ENCODE measurements at regions not wholly inside any gene's neighbourhood (a gene's known extent, or its start where the extent isn't known, plus 50 kb on each side); places are given as distances from the start of the nearest gene placed in this dataset.

DNA sequence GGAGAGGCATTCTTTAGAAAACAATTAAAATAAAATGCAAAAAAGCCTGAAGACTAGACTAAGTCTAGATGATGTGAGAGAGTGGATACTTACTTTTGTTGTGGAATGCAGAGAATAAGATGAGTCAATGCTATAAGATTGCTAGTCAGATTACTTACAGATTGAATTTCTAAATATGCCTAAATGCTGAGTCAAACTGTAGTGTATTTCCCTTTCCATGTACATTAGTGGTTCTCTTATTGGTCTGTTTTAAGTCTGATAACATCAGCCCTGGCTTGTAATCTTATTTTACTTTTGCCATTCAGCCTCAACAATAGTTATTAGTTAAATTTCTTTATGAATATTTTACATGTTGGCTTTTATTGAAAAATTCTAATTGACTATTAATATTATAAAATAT is 702.7 kb downstream of the SOCS6 start:
- DNase-seq (ENCODE audit: low spot score): no peak
- ChIA-PET POLR2A (ENCODE audit: low non-redundant PET) (no interaction called here), CTCF (no interaction called here)
- no peak overlapping the region for H3K27ac ChIP-seq
- TF ChIP-seq, protein P1, sequence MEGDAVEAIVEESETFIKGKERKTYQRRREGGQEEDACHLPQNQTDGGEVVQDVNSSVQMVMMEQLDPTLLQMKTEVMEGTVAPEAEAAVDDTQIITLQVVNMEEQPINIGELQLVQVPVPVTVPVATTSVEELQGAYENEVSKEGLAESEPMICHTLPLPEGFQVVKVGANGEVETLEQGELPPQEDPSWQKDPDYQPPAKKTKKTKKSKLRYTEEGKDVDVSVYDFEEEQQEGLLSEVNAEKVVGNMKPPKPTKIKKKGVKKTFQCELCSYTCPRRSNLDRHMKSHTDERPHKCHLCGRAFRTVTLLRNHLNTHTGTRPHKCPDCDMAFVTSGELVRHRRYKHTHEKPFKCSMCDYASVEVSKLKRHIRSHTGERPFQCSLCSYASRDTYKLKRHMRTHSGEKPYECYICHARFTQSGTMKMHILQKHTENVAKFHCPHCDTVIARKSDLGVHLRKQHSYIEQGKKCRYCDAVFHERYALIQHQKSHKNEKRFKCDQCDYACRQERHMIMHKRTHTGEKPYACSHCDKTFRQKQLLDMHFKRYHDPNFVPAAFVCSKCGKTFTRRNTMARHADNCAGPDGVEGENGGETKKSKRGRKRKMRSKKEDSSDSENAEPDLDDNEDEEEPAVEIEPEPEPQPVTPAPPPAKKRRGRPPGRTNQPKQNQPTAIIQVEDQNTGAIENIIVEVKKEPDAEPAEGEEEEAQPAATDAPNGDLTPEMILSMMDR (conservative IDR thresholded peaks at IDR 0.05; ENCODE audit: low read depth): no peak

DNA sequence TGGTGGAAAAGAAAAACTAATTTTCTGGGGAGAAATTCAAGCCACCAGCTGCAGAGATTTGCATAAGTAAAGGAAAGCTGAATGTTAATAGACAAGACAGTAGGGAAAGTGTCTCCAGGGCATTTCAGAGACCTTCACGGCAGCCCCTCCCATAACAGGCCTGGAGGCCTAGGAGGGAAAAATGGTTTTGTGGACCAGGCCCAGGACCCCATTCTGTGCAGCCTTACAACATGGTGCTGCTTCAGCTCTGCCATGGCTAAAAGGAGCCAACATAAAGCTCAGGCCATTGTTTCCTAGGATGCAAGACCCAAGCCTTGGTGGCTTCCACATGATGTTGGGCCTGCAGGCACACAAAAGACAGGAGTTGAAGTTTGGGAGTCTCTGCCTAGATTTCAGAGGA is 697.1 kb downstream of the SOCS6 start:
- DNase-seq (ENCODE audit: low spot score): no peak
- no peak overlapping the region for H3K27ac ChIP-seq
- ChIA-PET POLR2A (ENCODE audit: low non-redundant PET) (no interaction called here), CTCF (no interaction called here)
- TF ChIP-seq, protein P1 (conservative IDR thresholded peaks at IDR 0.05; ENCODE audit: low read depth): no peak

DNA sequence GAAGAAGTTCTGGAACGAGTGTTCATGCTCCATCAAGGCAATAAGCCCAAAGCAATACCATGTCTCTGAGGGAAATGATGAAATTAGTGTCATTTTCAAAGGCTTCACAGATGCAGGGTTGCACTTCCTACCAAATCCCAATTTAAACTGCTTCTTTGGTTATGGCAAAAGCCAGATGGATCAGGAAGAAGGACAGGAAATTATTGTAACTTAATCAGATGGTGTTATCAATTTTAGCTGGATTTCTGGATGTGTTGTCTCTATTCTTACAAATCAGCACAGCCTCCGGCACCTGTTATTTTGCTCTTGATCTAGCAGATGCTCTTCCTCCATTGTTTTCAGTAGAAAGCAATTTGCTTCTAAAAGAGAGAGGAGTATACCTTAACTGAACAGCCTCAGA is 693.4 kb downstream of the SOCS6 start:
- ChIA-PET POLR2A (ENCODE audit: low non-redundant PET) (no interaction called here), CTCF (no interaction called here)
- H3K27ac ChIP-seq: no peak overlapping the region
- TF ChIP-seq, protein P1 (conservative IDR thresholded peaks at IDR 0.05; ENCODE audit: low read depth): no peak
- no peak for DNase-seq (ENCODE audit: low spot score)

DNA sequence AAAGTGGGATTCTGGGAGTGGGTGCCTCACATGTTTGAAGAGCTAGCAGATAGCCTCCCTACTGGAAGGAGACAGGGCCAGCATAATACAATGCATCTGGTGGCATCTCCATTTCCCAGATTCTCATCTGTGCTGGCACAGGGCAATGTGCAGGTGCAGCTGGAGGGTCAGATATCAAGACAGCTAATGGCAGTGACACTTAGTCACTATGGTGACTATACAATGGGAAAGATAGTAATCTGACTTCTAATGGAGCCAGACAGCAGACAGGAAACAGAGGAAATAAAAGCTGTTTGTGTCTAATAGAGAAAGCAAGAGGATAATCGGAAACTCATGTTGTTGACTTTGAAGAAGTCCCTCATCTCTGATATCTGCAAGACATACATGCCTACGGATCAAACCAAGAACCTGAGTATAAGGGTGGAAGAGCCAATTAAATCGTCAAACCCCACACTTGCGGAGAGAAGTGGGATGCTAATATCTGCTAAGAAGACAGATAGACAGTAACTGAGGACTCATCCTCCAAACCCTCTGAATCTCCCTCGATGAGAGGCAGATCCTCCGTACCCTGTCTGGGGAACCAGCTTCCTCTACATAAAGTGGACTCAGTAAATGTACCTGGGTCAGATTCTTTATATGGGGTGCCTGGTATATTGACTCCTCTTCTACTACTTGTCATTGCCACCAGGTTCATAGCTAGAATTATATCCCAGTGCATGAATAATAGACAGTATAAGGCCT is 692.7 kb downstream of the SOCS6 start:
- CTCF ChIA-PET: no interaction called here
- POLR2A ChIA-PET (ENCODE audit: low non-redundant PET): no interaction called here
- no peak for DNase-seq (ENCODE audit: low spot score)
- no peak overlapping the region for H3K27ac ChIP-seq
- TF ChIP-seq, protein P1 (conservative IDR thresholded peaks at IDR 0.05; ENCODE audit: low read depth): no peak

DNA sequence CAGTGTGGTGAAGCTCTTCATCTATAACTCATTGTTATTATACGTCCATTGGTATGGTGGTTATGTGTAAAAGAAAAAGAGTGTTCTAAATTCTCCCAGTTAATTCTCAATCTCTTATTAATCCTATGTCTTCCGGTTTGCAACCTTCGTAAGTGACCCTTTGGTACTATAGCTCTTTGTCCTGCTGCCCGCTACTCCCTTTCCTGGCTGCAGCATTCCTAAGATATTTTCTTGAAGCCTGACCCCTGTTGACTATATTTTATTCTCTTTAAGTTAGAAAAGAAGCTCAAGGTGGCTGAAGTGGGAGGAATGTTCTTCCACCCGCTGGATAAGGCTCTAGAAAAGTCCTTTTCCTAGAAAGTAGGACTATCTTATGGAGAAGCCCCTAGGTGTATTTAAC is 684.8 kb downstream of the SOCS6 start:
- TF ChIP-seq, protein P1 (conservative IDR thresholded peaks at IDR 0.05; ENCODE audit: low read depth): no peak
- ChIA-PET CTCF (no interaction called here), POLR2A (ENCODE audit: low non-redundant PET) (no interaction called here)
- H3K27ac ChIP-seq: no peak overlapping the region
- DNase-seq (ENCODE audit: low spot score): no peak

DNA sequence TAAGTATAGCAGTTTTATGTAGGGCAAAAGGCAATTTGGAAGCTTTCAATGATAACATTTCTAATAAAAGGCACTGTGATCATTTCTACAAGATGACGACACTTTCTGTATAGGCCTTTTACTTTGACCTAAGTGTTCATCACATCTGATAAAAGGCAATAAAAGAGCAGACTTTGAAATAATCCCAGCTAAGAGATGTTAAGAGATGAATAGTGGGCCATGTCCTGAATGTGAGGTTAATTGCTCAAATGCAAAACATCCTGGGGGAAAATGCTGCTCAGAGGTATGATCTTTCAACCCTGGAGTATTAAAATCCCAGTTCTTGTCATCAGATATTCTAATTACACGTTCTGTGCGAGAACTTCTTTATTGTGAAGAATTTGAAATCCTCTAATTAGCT is 677.6 kb downstream of the SOCS6 start:
- TF ChIP-seq, protein P1 (conservative IDR thresholded peaks at IDR 0.05; ENCODE audit: low read depth): no peak
- no peak for DNase-seq (ENCODE audit: low spot score)
- ChIA-PET CTCF (no interaction called here), POLR2A (ENCODE audit: low non-redundant PET) (no interaction called here)
- H3K27ac ChIP-seq: no peak overlapping the region
